ENCODE measurements at regions not wholly inside any gene's neighbourhood (a gene's known extent, or its start where the extent isn't known, plus 50 kb on each side); places are given as distances from the start of the nearest gene placed in this dataset.
"Not testable (repeated sequence)": the region's sequence is repeated elsewhere in the genome, so short reads cannot be mapped to it uniquely, and the experiment has no call there.

DNA sequence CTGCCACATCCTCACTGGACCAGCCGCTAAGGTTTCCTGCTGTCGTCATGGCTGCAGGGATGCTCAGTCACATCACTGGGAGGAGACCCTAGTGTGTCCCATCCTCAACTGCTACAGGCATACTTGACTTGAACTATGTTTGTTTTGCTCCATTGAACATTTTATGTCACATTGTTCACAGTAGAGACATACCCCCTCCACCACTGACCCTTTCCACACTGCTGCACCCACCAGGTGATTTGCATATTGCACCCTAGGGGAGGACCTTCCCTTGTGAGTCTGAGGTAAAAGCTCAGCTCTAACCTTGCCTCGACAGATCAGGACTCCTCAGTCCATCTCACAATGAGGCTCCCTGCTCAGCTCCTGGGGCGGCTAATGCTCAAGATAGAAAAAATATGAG, 213.8 kb downstream of the ANKRD36B start:
- not testable (repeated sequence) for TF ChIP-seq CTCF (IDR thresholded peaks at IDR 0.05; ENCODE audit: low read depth, low read length, poor library complexity, severe bottlenecking); EZH2phosphoT487 (IDR thresholded peaks at IDR 0.05; ENCODE audit: borderline replicate concordance, low read length)
